HG02870 (cell line): ENCODE measurements at regions not wholly inside any gene's neighbourhood (a gene's known extent, or its start where the extent isn't known, plus 50 kb on each side); places are given as distances from the start of the nearest gene placed in this dataset.

Experiments
- ATAC-seq: cut with Tn5 transposase; IDR thresholded peaks from one replicate; pipeline ENCODE4 v1.9.1; 2021; ENCODE audit warnings: mild to moderate bottlenecking, moderate library complexity; ENCODE audit not compliant: unreplicated experiment

- ATAC-seq: no peak
Observed at GRCh38 chr10:125514206-125515162, 168.5 kb downstream of the TEX36 start.

GRCh38 chr10:125513429-125514182, 169.4 kb downstream of the TEX36 start:
- ATAC-seq: no peak

GRCh38 chr10:125510998-125511397, 172.0 kb downstream of the TEX36 start:
- no peak for ATAC-seq

GRCh38 chr10:125505648-125506047, 177.3 kb downstream of the TEX36 start:
- ATAC-seq: no peak

GRCh38 chr10:125502276-125502675, 180.7 kb downstream of the TEX36 start:
- ATAC-seq: no peak

GRCh38 chr10:125495386-125495785, 187.6 kb downstream of the TEX36 start:
- no peak for ATAC-seq

GRCh38 chr10:125494651-125495239, 188.2 kb downstream of the TEX36 start:
- ATAC-seq: no peak

GRCh38 chr10:125491381-125491780, 191.6 kb downstream of the TEX36 start:
- ATAC-seq: no peak

- no peak for ATAC-seq
Observed at GRCh38 chr10:125489731-125490130, 193.2 kb downstream of the TEX36 start.

GRCh38 chr10:125485665-125486064, 197.3 kb downstream of the TEX36 start:
- no peak for ATAC-seq

- ATAC-seq: no peak
Observed at GRCh38 chr10:125484035-125484732, 198.8 kb downstream of the TEX36 start.

GRCh38 chr10:125482637-125483036, 200.3 kb downstream of the TEX36 start:
- ATAC-seq: no peak

- no peak for ATAC-seq
Observed at GRCh38 chr10:125482108-125482507, 200.9 kb downstream of the TEX36 start.

- ATAC-seq: no peak
Observed at GRCh38 chr10:125479059-125479458, 203.9 kb downstream of the TEX36 start.

- no peak for ATAC-seq
Observed at GRCh38 chr10:125475815-125476214, 207.1 kb downstream of the TEX36 start.

GRCh38 chr10:125473143-125473793, 209.7 kb downstream of the TEX36 start:
- no peak for ATAC-seq

- ATAC-seq: no peak
Observed at GRCh38 chr10:125472010-125472607, 210.9 kb downstream of the TEX36 start.

- no peak for ATAC-seq
Observed at GRCh38 chr10:125468278-125468677, 214.7 kb downstream of the TEX36 start.

GRCh38 chr10:125466685-125467084, 216.3 kb downstream of the TEX36 start:
- no peak for ATAC-seq

GRCh38 chr10:125462845-125463244, 220.1 kb downstream of the TEX36 start:
- ATAC-seq: no peak
